Stimulated activated CD4-positive, alpha-beta T cell treated with anti-CD3 and anti-CD28 coated beads, Interleukin-12 subunit alpha, Interleukin-12 subunit beta, amount 100 ng/mL, for 24 hours (primary cell): ENCODE measurements at regions not wholly inside any gene's neighbourhood (a gene's known extent, or its start where the extent isn't known, plus 50 kb on each side); places are given as distances from the start of the nearest gene placed in this dataset.

Experiments used
- DNase-seq, 2 experiments: peaks; one replicate each; pipeline ENCODE4 v3.0.0-alpha.2; 2020; ENCODE audit warnings: low read depth in 2 of 2

DNA sequence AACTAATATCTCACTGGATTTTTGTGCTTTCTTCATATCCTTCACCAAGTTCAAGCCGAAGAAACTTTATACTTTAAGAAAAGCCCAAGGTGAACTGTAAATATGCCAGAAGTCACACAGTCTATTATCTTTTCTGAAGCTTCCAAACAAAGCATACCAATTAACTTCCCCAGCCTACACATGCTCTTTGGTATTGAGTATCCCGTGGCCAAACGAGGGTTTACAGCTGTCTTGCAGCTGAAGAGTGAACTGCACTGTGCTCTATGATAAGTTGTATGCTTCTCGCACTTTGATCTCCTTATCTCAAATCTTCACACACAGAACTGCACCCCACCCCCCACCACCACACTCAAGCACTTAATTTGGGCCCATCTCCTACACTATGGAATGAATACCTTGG is 215.6 kb upstream of the VEPH1 start:
- no peak for DNase-seq

GRCh38 chr3:157713101-157713500 is 209.9 kb upstream of the VEPH1 start:
- no peak for DNase-seq

DNA sequence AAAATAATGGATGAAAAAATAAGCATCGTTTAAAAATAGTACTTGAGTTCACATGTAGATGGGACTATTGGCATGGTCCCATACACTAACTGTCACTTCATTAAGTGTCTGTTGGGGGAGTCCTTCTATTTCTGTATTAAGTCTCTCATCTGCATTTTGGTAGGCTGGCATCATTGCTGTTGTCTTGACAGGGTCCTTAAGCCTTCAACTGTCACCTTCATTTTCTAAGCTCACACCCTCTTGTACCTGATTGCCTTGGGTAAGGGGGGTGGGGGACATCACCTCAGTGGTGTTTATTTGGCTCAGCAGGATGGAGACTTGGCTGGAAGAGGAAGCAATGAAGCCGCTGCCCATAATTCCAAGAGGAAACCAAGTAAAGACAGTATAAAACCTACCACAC is 202.0 kb upstream of the VEPH1 start:
- DNase-seq, result no peak

DNA sequence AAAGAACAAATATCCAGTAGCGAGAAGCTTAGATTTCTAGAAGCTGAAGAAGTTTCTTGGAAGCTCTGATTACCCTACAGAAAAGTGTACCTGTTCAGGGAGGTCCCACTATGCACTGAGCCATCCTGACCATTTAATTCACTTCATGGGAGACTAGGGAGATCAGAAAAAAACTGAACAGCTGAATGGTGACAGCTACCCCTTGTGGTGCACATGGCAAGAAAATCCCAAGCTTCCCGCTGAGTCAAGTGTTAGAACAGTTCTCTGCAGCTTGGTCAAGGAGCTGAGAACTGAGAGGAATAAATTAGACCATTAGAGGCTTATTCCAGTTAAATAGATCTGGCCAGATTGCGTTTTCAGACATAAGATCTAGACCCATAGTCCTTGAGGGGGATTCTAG is 197.2 kb upstream of the VEPH1 start:
- no peak for DNase-seq

DNA sequence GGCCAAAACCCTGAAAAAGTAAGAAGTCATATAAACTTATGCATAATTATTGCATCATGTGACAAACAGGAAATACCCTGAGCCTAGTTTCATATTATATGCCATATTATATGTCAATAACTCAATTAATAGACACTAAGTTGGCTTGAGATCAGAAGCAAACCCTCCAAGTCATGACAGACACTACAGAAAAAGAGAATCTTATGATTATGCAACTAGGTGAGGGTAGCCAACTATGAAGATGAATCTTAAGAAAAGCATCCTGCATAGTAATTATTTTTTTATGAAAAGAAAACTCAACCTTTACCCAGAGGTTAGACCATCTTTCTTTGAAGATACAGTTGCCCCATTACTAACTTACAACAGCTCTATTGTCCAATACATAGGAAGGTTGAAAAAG is 192.4 kb upstream of the VEPH1 start:
- no peak for DNase-seq

- DNase-seq, result no peak
Measured at GRCh38 chr3:157695103-157695502, 191.9 kb upstream of the VEPH1 start.

- DNase-seq, result no peak
Measured at GRCh38 chr3:157693762-157694161, 190.5 kb upstream of the VEPH1 start.

DNA sequence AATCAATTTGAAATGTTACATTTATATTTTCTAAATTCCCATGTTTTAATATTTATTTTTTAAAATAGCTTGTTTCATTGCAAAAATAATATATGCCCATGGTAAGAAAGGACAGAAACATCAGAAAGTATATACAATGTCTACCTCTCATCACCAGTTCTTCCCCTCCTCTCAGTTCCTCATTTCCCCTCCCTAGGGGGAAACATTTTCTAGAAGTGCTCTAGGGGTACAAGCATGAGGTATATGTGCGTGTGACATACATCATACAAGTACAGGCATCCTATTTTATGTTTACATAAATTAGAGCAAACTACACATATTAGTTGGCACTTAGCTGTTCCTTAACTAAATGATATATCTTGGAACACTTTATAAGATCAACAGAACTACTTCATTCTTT is 189.3 kb upstream of the VEPH1 start:
- DNase-seq, result no peak

- DNase-seq, result no peak
Measured at GRCh38 chr3:157683668-157684067, 180.5 kb upstream of the VEPH1 start.

- DNase-seq, result no peak
Measured at GRCh38 chr3:157672061-157672460, 168.8 kb upstream of the VEPH1 start.

DNA sequence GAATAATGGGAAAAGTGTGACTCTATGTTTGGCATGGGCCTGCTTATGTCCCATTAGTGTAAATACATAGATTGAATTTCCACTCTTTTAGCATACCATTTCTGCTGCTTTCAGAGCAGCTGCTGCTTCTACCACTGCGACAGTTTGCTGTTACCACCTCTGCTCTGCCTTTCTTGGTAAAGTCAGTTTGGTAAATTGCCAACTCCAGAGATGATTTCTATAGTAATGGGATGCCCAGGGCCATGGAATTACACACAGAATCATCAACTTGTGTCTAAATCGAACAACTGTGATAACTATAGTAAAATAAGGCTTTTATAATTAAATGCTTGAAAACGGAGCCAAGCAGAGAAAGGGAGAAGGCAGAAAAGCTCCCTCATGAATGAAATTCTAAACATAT is 168.4 kb upstream of the VEPH1 start:
- DNase-seq, result no peak

DNA sequence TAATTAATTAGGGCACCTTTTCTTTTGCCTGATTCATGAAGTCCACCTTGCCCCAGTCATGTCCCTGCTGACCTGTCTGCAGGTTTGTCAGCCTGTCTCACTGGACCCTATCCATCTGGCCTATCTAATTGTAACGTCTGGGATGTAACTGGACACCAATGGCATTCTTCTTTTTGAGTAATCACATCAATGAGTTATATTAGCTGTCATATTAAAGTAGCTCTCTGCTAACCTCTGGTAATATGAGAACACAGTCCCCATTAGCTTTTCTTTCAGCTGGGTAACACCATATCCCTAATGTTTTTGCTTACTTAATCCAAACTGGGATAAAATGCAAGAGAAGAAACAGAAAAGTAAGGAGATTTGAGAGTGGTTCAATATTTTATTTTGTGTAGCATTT is 166.2 kb upstream of the VEPH1 start:
- DNase-seq, result no peak

DNA sequence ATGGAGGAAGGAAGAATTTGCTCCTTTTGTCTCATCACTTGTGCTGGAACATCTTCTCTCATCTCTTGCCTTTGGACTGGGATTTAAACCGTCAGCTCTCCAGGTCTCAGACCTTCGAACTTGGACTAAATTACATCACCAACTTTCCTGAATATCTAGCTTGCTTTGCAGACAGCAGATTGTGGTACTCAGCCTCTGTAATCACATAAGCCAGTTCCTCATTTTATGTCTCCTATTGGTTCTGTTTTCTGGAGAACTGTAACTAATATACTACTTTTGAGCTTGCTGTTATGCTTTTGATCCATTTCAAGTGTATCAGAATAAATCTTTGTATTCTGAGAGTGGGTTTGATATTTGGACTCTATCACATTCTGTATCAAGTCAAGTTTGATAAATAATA is 164.3 kb upstream of the VEPH1 start:
- DNase-seq, result no peak

DNA sequence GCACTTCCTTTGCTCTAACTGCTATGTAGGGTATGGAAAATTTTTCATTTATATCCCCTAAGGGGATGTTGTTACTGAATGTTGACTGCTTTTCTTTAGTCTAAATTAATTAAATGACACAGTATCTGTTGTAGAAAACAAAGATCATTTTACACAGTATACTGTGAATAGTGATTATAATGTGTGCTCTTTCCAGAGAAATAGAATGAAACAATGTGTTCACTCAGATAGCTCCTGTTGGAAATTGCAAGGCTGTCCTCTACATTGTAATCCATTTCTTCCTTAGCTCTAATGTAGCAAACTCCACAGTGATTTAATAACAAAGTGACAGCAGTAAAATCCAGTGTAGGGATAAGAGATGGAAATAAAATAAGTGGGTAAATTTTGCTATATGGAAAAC is 159.0 kb upstream of the VEPH1 start:
- DNase-seq, result no peak

GRCh38 chr3:157660847-157661246 is 157.6 kb upstream of the VEPH1 start:
- DNase-seq, result no peak

- DNase-seq, result no peak
Measured at GRCh38 chr3:157652366-157652765, 149.2 kb upstream of the VEPH1 start.

GRCh38 chr3:157650699-157651098 is 147.5 kb upstream of the VEPH1 start:
- DNase-seq, result no peak

- no peak for DNase-seq
Measured at GRCh38 chr3:157650172-157650571, 147.0 kb upstream of the VEPH1 start.

GRCh38 chr3:157649511-157649910 is 146.3 kb upstream of the VEPH1 start:
- DNase-seq, result no peak

DNA sequence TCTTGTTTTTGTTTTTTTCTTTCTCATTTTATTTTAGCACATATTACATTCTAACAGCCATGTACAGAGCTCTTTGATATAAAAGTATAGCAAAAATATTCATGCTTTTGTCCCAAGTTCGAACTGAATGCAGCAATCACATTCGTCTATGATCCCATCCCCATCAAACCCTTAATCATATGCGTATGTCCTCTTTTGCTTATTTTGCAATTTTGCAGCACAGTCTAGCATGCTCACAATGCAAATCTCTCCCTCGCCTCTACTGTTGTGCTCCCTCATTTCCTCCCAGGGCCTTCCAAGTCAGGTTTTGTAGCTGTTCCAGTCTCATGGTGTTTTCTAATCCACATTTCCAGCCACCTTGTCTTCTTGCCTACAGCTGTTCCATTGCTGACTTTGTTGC is 144.6 kb upstream of the VEPH1 start:
- DNase-seq, result no peak

DNA sequence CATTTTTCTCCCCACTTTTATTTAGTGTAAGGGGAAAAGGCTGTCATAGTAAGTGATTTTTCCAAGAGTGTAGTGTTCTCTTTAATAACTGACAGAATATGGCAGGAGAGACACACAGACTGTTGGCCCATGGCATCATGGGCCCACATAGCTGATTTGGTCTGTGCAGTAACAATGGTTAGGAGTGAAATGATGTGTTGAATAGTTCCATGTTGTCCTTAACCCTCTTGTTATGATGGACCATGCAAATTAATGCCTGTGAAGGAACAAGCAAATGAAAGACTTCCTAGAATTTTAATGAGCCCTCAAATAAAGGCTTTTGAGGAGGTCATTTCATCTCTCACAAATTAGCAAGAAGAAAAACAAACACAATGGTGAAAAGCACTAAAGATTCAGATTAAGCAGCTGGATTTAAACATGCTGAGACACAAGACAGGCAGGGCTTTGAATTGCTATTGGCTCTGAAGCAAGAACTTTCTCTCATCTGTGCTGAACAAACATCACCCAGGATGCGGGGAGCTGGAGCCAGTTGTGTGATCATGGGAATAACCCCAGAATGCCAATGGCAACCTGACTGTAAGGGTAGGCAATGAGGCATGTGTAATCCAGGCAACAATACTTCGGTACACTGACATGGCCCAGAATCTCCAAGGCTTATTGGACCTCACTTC is 136.7 kb upstream of the VEPH1 start:
- DNase-seq, result no peak

DNA sequence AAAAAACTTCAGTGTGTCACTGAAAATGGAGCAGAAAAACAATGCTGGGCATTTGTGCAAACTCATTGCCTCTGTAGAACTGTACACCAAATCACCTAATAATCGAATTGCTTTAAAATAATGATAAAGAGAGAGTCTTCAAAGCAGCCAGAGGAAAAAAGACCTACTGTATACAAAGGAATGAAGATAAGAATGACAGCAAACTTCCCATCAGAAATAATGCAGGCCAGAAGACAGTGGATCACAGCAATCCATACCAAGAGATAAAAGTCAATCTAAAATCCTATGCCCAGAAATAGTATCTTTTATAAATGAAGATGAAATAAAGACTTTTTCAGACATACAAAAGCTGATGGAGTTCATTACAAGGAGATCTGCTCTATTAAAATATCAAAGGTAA is 134.7 kb upstream of the VEPH1 start:
- DNase-seq, result no peak

- DNase-seq, result no peak
Measured at GRCh38 chr3:157633241-157633640, 130.0 kb upstream of the VEPH1 start.

- DNase-seq, result no peak
Measured at GRCh38 chr3:157632075-157632474, 128.9 kb upstream of the VEPH1 start.
